ENCODE measurements at regions not wholly inside any gene's neighbourhood (a gene's known extent, or its start where the extent isn't known, plus 50 kb on each side); places are given as distances from the start of the nearest gene placed in this dataset.

DNA sequence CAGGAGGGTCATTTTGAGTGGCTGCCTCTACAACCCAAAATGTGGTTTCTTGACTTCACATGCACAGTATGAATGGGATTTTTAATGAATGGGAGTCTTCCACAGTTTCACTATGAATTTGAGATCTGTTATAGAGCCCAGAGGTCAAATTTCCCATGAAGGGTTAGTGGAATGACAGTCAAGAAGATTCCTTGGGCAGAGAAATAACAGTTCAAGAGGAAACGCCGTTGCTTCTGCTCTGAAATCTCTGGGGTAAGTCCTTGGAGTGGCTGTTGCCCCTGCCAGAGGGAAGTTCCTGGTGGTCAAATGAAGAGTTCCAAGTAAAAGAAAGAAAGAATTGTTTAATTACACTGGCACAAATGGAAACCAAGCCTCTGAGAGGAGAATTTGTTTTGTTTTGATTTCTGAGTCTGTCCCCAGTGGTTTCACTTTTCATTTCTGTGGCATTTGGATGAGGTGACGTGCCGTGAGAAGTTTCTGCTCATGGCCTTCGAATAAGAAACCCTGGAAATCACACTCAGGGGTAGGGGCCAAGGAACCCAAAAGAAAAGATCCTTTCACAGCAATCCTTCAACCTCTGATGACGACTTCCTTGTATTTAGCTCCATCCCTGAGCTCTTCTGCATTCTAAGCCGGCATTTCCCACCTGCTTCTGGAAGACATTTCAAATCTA lies 77.5 kb upstream of the IL12A start:
- TF ChIP-seq ZBTB33 (IDR thresholded peaks at IDR 0.05; ENCODE audit: extremely low read depth, insufficient replicate concordance, low read length) (no peak), ELF1 (IDR thresholded peaks at IDR 0.05; ENCODE audit: borderline replicate concordance, low read depth) (no peak), ZFX (IDR thresholded peaks at IDR 0.05) (no peak), POLR2A (IDR thresholded peaks at IDR 0.05; ENCODE audit: borderline replicate concordance, extremely low read depth, insufficient read depth, insufficient read length) (no peak), MAX (IDR thresholded peaks at IDR 0.05) (no peak), EZH2 (IDR thresholded peaks at IDR 0.05) (no peak), ZNF274 (IDR thresholded peaks at IDR 0.05; ENCODE audit: low read depth, low read length) (no peak), POLR2AphosphoS5 (IDR thresholded peaks at IDR 0.05; ENCODE audit: low read depth, low read length) (no peak)
- TF ChIP-seq, protein P1, sequence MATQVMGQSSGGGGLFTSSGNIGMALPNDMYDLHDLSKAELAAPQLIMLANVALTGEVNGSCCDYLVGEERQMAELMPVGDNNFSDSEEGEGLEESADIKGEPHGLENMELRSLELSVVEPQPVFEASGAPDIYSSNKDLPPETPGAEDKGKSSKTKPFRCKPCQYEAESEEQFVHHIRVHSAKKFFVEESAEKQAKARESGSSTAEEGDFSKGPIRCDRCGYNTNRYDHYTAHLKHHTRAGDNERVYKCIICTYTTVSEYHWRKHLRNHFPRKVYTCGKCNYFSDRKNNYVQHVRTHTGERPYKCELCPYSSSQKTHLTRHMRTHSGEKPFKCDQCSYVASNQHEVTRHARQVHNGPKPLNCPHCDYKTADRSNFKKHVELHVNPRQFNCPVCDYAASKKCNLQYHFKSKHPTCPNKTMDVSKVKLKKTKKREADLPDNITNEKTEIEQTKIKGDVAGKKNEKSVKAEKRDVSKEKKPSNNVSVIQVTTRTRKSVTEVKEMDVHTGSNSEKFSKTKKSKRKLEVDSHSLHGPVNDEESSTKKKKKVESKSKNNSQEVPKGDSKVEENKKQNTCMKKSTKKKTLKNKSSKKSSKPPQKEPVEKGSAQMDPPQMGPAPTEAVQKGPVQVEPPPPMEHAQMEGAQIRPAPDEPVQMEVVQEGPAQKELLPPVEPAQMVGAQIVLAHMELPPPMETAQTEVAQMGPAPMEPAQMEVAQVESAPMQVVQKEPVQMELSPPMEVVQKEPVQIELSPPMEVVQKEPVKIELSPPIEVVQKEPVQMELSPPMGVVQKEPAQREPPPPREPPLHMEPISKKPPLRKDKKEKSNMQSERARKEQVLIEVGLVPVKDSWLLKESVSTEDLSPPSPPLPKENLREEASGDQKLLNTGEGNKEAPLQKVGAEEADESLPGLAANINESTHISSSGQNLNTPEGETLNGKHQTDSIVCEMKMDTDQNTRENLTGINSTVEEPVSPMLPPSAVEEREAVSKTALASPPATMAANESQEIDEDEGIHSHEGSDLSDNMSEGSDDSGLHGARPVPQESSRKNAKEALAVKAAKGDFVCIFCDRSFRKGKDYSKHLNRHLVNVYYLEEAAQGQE (IDR thresholded peaks at IDR 0.05; ENCODE audit: low read depth) = no peak
- DNase-seq (ENCODE audit: low read depth, low spot score) (no peak), ATAC-seq (no peak)
- CTCF ChIA-PET = no interaction called here
- no peak overlapping the region for H3K9ac ChIP-seq (ENCODE audit: low read length)
- no peak overlapping the region for H3K4me2 ChIP-seq (ENCODE audit: low read length)
- no TSS peak for BruUV-seq (replicated peaks)
- H2AFZ ChIP-seq (ENCODE audit: low read depth, low read length, poor library complexity, severe bottlenecking) = no peak overlapping the region
- H3K9me3 ChIP-seq (ENCODE audit: control insufficient read depth in 1 of 2, insufficient read depth in 1 of 2, low read depth in 1 of 2, low read length in 2 of 2) = no peaks in the 10 kb centered on the region
- no peaks in the 10 kb centered on the region for H3K79me2 ChIP-seq (ENCODE audit: insufficient read depth, low read length)
- POLR2A ChIA-PET = no interaction called here
- H3K4me1 ChIP-seq (ENCODE audit: control insufficient read depth in 1 of 2, insufficient read depth in 2 of 2, low read length in 2 of 2) = no peaks in the 10 kb centered on the region
- H3K27me3 ChIP-seq (ENCODE audit: insufficient read depth, low read length) = no peaks in the 10 kb centered on the region
- H3K9me2 ChIP-seq (ENCODE audit: insufficient read depth) = peaks cover 3% of the 10 kb centered on the region; the same call in 1 of the 2 replicates
- H3K36me3 ChIP-seq (ENCODE audit: control insufficient read depth in 1 of 2, insufficient read depth in 2 of 2, low read length in 2 of 2) = no peaks in the 10 kb centered on the region
- H4K20me1 ChIP-seq (ENCODE audit: insufficient read depth) = no peaks in the 10 kb centered on the region
- no peak overlapping the region for H3K27ac ChIP-seq (ENCODE audit: low read depth, low read length)
- intact Hi-C loops (cut with micrococcal nuclease) = no loop called here
- H3K4me3 ChIP-seq (replicated peaks in 1 of 2; ENCODE audit: low read depth in 1 of 2, low read length in 2 of 2) = no peak overlapping the region
- RAD21 ChIA-PET (ENCODE audit: low non-redundant PET in 1 of 2, low total read pairs in 2 of 2, uncharacterized antibody in 2 of 2, unreplicated experiment in 2 of 2) = no interaction called here

All from HCT116 (cell line).